Gastrocnemius medialis (tissue), 4 donors: ENCODE measurements at regions not wholly inside any gene's neighbourhood (a gene's known extent, or its start where the extent isn't known, plus 50 kb on each side); places are given as distances from the start of the nearest gene placed in this dataset.

Experiments used
- CTCF ChIP-seq, 5 experiments: fragments of 450-650 bp in 3 of 5; fragments of 200-600 bp in 2 of 5; sonication (generic) in 2 of 5; IDR thresholded peaks in 4 of 5; conservative IDR thresholded peaks in 1 of 5; 1 replicate in 4 of 5; 2 replicates in 1 of 5; pipeline ENCODE4 v1.5.1; 2016 to 2019; ENCODE audit warnings: antibody characterized with exemption in 5 of 5, mild to moderate bottlenecking in 3 of 5, moderate library complexity in 3 of 5
- POLR2A ChIP-seq, 2 donors: fragments of 450-650 bp; IDR thresholded peaks; one replicate each; pipeline ENCODE4 v1.6.1; 2017; ENCODE audit warnings: antibody characterized with exemption in 2 of 2, mild to moderate bottlenecking in 2 of 2, moderate library complexity in 2 of 2

GRCh38 chr20:11511821-11512220 is 405.9 kb upstream of the BTBD3 start:
- TF ChIP-seq CTCF (IDR thresholded peaks at IDR 0.05 in 4 of 5, conservative IDR thresholded peaks at IDR 0.05 in 1 of 5) (no peak), POLR2A (IDR thresholded peaks at IDR 0.05) (no peak)
